OCI-M1 (cell line): ENCODE measurements at regions not wholly inside any gene's neighbourhood (a gene's known extent, or its start where the extent isn't known, plus 50 kb on each side); places are given as distances from the start of the nearest gene placed in this dataset.

Experiments used
- DNase-seq: peaks from one replicate; lab custom pipeline; 2025; lab: John Stamatoyannopoulos, UW

DNA sequence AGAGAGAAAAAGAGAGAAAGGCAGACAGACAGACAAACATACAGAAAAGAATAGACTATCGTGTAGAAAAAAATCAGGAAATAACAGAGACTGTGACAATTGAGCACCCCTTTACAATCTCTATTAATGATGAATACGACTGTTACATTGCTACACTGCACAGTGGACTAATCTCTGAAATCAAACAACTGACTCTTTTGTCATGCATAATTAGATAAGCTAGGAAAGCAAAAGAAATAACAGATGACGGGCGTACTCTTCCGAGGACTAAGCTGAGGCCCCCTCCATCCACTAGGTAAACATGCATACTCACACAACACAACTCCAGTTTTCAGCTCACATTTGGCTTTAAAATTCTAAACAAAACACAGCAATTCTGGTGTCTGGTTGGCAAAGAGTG, 267.0 kb downstream of the NOL4 start:
- DNase-seq = no peak

DNA sequence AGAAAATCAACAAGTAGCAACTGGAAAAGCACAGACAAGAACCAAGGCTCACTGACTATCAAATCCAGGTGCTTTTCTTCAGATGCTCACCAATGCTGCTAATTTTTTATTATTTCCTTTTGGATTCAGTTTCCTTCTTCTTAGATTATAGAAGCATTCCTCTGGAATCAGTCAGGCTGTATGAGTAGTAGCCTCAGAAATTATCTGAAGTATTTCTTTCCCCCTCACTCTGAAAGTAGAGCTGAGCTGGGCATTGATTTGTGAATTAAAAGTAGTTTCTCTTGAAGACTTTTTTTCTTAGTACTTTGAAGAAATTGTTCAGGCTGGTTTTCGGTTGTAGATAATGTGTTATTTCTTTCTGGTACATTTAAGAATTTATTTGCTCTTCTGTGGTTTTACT, 273.7 kb downstream of the NOL4 start:
- no peak for DNase-seq

DNA sequence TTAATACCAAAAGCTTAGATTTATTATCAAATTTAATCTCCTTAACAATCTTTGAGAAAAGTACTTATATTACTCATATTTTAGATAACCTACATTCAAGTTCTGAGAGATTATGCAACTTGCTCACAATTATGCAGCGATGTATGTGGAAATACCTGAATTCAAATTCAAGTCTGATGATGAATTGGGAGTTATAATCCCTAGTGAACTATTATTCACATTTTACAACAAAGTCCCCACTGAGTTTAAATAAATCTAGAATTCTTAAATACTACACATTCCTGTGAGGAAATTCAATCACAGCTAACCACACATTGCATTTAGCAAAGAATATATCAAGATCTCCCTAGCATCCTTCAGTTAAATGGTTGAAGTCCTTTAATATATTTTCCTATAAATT, 278.4 kb downstream of the NOL4 start:
- no peak for DNase-seq

DNA sequence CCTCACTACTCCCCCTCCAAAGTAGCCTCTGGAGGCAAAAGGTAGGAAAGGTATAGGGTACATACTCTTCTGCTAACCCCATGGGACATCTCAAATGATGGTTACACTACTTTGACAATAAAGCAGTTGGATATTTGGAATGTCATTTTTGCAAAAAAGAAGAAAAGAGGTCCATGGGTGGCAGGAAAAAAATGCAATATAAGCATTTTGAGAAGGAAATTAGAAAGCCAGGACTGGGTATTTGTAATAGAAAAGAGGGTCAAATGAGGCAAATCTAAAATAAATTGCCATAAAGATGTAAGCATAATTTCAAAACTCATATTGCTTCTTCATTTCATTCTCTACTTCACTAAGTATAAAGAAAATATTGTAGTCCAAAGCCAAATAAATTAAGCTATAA, 280.2 kb downstream of the NOL4 start:
- DNase-seq = no peak

DNA sequence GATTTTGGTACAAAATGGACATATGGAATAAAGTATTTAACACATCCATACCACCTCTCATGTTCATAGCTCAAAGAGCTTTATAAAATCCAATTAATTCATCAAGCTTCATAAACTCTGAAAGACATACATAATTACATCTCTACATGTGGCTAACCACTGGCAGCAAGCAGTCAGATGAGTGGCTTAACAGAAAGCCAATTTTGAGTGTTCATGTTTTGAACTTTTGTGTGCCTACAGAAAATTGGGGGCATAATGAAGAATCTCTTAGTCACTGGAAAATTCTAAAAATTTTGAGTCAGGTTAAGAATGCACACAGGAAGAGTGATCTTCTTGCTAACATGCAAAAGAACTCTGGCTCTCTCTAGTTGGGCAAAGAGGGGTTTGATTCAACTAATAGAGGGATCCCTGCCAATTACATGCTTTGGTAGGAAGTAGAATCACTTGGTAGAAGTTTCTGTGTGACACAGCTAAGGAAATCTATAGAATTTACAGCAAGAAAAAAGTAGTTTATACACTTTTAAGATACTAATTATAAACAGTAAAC, 287.4 kb downstream of the NOL4 start:
- DNase-seq = no peak

DNA sequence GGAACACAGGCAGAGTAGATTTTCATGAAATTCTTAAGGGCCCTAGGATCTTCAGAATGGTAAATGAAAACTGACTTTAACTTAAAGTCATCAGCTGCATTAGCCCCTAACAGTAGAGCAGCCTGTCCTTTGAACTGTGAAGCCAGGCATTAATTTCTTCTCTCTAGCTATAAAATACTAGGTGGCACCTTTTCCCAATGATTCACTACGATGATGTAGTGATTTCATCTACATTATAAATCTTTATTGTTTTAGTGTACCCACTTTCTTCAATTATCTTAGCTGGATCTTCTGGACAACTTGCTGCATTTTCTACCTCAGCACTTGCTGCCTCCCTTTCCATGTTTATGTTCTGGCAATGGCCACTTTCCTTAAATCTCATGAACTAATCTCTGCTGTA, 290.5 kb downstream of the NOL4 start:
- no peak for DNase-seq

DNA sequence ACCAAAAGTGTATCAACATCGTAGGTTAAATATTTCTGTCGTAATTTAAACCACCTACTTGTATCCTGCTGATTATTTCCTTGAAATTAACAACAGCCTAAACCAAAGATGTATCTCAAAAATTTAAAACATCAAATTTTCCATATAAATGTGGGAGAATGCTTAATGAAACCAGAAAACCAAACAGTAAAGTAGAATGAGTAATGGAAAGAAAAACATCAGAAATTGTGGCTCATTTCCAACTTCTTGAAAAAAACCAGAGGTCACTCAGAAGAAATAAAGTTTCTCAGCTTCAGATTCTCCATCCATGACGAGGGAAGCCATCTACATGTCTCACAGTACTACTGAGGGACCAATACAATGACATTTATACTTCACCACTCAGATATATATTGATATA, 296.5 kb downstream of the NOL4 start:
- DNase-seq = no peak

DNA sequence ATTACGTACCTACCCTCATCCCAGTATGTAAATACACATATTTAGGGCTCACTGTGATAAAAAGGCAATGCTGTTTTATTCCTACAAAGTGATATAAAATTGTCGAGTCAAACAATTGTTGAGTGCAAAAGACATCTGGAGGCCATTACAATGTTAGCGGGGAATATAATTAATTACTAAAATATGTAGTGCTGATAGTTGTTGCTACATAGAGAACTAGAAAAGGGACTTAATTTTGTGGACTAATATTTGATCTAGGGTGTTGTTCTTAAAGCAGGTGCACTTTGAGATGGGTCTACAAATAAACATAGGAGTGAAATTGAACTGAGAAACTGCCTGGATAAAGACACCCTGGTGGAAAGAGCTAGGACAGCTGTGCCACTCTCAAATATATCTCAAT, 300.1 kb downstream of the NOL4 start:
- DNase-seq = no peak

DNA sequence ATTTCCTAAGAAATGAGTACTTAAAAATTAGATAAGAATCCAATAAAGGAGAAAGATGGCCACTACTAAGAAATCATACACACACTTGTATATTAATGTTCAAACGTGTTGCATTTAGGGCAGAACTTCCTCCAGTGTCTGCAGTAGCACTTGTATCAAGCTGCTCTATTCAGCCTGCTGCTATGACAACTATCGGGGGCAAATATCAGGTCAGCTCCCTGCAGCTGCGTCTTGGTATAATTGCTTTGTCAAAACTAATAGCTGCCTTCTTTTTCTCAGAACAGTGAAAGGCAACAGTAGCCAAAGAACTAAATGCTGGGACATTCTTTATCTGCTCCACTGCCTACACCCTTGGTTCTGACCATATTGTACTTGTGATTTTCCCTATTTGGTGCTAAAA, 300.7 kb downstream of the NOL4 start:
- peak; percentile 1 for DNase-seq

DNA sequence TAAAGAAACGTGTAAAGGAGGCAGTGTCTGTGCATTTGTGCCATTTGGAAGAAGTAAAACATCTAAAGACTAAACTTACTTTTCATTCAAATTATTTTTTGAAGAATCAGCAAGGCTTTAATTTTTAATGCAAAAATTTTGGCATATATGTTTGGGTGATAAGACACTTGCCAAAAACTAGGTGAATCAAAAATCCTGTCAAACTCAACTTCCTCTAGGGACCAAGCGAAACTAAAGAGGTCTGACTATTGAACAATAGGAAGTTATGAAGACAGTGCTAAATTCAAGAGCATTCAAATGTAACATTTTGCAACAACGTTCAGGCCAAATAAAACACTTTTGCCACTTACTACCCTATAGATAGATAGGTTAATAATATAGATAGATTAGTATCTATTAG, 306.1 kb downstream of the NOL4 start:
- DNase-seq = peak; percentile 18

DNA sequence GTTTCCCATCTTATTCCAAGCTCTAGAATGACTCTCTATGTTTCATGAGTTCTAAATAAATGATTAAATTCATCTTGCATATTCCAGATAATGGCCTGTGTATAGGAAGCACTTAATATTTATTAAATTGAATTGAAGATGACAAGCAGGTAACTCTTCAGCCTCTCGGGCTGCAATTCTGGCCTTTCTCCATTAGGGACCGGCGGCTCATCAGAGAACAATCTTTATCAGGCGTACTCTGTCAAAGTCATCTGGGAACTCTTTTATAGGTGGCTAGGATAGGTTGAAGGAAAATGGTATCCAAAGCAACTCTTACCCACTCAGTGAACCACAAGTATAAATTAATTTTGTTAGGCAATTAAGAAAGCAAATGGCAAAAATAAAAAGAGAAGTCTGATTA, 308.5 kb downstream of the NOL4 start:
- no peak for DNase-seq

DNA sequence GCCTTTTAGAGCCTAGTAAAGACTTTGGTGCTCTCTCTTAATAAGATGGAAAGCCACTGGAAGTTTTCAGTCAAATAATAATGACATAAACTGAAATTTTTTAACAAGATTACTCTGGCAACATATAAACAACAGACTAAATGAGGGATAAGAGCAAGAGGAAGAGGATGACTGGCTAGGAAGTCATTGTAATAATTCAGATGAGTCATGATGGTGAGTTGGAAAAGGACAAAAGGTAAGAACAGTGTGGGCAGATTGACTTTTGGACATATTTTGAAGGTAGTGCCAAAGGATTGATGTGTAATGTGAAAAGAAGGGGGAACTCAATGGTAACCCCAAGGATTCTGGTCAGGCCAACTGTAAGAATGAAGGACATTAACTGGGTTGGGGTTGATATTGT, 310.3 kb downstream of the NOL4 start:
- DNase-seq = no peak

DNA sequence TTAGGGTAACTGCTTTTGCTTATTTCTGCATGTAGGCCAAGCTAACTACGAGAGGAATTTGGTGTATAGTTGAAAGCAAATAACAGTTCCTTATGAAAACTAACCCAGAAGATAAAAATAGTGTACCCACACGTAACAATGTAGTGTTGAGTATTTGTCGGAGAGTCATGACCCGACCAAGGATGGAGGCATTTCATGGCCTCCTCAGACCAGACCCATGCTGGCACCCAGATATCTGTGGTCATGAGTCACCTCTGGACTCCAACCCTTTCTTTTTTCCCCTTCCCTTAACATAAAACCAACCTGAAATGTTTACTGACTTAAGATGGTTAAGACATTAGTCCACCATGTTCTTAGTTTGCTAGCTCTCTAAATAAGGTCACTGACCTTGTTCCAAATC, 318.7 kb downstream of the NOL4 start:
- no peak for DNase-seq

DNA sequence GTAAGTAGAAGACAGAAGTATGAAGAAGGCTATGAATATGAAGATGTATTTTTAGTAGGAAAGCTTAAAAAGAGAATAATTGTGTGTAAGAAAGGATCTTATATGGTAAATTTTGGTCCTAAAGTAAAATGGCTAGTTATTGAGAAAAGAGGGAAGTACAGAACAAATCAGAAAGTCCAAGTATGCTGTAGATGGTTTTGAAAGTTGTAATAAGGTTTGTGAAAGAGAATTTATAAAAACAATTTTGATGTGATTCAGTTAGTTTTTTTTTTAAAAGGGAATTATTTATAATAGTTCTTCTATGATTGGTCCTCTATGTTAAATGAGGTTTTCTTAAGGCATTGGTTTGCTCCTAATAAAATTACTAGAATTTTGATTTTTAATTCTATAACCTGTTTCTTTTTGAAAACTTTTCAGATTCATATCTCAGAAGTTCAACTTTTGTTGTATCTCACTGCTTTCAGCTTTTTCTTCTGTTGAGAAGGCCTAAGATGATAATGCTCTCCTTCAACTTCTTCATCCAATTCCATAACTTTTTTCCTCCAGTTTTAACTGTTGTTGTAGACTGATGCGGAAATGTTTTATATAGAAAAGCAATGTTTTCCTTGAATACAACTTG, 322.7 kb downstream of the NOL4 start:
- peak; percentile 63 for DNase-seq

DNA sequence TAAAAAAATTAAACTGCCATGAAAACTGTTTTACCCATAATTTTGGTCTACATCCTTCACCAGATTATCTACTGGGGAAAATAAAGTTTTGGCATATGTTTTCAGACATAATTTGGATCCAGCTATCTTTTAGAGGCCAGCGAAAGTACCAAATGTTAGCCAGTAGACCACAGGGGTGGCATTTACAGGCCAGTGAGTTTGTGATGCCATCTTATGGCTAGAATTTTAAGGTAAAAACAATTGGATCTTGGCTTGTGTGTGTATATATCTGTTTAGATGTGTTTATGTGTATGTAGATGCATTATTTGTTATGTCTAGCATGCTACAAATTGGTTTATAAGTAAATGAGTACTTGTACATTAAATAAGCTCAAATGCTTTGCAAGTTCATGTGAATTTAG, 322.6 kb downstream of the ASXL3 start:
- DNase-seq = no peak

DNA sequence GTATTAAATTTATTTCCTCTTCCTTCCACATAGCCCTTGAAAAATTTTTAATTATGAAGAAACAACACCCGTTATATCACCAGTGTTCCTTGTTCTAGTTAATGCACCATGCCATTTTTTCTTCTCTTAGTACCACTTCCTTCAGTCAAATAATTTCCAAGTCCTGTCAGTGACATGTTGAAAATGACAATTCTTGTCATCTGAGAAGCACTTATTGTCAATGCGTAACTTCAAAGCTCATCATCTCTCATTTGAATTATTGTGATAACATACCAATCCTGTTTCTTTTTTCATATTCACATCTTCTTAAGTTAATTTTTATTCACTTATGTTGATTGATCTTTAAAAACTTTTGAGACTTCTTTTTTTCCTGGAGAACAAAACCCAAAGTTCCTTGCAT, 320.4 kb downstream of the ASXL3 start:
- DNase-seq = no peak

DNA sequence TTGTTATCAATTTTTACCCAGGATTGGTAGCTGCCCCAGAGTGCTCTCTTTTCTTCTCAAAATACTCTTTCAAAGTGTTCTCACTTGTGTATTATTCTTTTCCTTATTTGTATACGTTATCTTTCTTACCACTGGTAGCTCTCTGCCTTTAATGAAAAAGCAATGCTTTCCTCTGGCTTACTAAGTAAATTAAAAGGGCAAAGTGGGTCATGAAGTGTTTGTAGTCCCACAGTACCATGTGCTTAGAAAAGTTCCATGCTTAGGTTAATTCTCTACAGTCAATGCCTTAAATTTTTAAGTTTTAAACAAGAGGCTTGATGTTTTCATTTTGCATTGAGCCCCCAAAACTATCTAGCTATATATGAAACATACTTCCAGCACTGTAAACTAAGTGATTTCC, 300.2 kb downstream of the ASXL3 start:
- DNase-seq = no peak

DNA sequence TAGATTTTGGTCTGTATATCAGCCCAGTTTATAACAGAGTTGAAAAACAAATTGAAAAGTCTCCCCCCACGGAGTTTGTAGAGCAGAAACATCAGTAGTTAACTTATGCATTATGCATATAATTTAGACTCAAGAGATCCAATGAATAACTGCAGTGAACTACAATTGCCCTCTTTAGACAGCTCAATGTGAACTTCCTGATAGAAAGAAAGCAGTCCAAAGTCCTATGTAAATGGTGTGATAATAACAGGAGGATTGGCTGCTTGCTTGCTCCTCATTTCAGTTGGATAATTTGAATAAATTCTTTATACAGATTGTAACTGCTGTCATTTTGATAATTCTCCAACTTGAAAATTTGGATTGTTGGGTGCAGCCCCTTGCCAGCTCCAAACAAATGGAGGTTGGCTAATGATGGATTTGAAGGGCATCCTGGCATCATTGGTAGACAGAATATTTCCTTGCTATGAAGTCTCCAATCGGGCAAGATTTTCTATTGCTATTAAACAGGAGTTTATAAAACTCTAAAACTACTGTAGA, 297.1 kb downstream of the ASXL3 start:
- no peak for DNase-seq

DNA sequence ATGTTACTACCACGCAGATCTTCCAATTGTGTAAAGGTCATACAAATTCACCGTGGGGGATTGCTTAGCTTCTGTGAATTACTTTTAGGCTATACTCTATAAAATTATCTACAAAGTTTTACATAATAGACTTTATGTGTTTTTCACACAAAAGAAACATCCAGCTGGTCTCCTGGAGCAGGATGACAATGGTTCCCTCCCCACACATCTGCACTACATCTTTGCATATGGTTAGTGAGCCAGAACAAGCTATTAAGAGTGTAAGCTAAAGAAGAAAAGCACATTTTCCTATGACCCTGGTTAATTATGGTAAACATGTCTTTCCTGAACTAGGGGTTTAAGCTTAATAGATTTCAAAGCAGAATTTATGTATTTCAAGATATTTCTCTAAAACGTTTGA, 295.1 kb downstream of the ASXL3 start:
- DNase-seq = no peak

DNA sequence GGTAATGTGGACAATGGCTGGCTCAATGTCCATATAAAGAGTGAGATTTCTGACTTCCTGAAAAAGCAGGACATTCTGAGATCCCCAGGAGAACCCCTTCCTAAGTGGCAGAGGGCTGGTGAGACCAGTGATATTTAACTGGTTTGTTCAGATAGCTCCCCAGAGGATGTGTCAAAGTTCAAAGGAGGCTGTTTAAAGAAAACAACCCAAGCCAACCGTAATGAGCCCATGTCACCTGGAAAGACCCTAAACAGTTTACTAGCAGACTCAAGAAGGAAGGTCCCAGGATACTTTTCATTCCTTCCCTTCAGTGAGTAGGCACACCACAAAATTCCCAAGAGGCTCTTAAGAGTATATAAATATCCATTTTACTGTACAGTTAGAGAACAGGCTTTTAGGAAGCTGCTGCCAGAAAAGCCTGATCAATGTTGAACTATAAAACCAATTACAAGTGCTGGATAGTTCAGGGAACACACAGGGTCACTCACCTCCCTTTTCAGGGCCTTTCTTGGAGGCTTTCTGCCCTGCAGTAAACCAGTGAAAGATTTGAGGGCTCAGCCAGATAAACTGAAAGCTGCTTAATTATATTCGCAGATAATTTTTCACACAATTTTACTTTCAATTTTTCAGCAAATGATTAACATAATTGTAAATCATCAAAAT, 293.5 kb downstream of the ASXL3 start:
- no peak for DNase-seq

DNA sequence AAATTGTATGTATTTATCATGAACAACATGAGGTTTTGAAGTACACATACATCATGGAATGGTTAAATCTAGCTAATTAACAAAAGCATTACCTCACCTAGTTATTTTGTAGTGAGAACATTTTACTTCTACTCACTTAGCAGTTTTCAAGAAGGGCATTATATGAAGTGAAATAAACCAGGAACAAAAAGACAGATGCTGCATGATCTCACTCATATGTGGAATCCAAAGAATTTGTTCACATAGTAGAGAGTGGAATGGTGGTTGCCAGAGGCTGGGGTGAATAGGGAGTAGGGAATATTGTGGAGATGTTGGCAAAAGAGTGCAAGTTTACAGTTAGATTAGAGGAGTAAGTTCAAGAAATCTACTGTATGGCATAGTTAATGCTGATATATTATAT, 292.0 kb downstream of the ASXL3 start:
- no peak for DNase-seq

DNA sequence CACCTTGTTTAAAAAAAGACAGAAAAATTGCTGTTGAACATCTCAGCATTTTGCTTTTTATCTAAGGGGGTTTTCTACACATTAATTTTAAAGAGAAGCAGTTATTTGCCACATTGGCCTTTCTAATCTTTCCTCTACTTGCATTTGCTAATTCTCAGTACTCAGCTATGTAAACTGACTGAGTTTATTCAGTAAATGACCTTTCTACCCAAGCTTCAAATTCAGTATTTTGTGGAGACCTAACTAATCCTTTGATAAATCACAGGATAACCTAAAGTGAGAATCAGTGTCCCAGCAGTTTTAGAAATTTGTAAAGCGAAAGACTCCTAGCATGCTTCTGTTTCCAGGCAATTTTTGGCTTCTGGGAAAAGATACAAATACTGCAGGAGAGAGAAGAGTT, 288.4 kb downstream of the ASXL3 start:
- DNase-seq = no peak

DNA sequence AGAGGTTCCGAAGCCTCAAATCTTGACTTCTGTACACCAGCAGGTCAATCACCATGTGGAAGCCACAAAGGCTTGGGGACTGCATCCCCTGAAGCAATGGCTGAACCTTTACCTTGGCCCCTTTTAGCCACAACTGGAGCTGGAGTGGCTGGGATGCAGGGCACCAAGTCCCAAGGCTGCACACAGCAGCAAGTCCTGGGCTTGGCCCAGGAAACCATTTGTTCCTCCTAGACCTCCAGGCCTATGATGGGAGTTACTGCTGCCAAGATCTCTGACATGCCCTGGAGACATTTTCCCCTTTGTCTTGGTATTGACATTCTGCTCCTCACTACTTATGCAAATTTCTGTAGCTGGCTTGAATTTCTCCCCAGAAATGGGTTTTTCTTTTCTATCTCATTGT, 285.9 kb downstream of the ASXL3 start:
- no peak for DNase-seq

DNA sequence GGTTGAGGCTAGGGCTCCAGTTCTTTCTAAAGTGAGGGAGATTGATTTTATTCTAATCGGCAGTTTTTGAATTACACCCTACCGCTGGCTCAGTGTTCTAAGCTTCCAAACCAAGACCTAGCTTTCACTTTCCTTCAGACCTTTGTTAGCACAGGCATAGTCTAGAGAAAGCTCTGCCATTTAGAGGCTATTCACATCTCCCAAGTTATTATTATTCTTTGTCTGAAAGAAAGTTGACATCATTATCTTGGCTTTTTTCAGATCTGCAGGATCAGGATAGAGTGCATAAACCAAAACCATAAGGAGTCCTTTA, 276.8 kb downstream of the ASXL3 start:
- no peak for DNase-seq
